ENCODE measurements at regions not wholly inside any gene's neighbourhood (a gene's known extent, or its start where the extent isn't known, plus 50 kb on each side); places are given as distances from the start of the nearest gene placed in this dataset.
"Not testable (repeated sequence)": the region's sequence is repeated elsewhere in the genome, so short reads cannot be mapped to it uniquely, and the experiment has no call there.

- peaks cover 17% of the 10 kb centered on the region; the same call in 1 of the 2 replicates for H3K4me1 ChIP-seq (ENCODE audit: insufficient read depth, low read length)
- H3K36me3 ChIP-seq (ENCODE audit: insufficient read depth, low read depth, low read length): no peaks in the 10 kb centered on the region
- H3K9me3 ChIP-seq (ENCODE audit: insufficient read depth, low read depth, low read length): no peaks in the 10 kb centered on the region
- peaks cover 53% of the 10 kb centered on the region for H3K27me3 ChIP-seq (ENCODE audit: insufficient read depth, low read length)
- no peak overlapping the region for H3K9ac ChIP-seq (ENCODE audit: low read depth, low read length)
- no peak overlapping the region for H3K27ac ChIP-seq (ENCODE audit: low read length)
- no peak overlapping the region for H3K4me3 ChIP-seq (ENCODE audit: low read length)
Observed at GRCh38 chr6:27775796-27776184, 136.4 kb downstream of the OR2B2 start.

DNA sequence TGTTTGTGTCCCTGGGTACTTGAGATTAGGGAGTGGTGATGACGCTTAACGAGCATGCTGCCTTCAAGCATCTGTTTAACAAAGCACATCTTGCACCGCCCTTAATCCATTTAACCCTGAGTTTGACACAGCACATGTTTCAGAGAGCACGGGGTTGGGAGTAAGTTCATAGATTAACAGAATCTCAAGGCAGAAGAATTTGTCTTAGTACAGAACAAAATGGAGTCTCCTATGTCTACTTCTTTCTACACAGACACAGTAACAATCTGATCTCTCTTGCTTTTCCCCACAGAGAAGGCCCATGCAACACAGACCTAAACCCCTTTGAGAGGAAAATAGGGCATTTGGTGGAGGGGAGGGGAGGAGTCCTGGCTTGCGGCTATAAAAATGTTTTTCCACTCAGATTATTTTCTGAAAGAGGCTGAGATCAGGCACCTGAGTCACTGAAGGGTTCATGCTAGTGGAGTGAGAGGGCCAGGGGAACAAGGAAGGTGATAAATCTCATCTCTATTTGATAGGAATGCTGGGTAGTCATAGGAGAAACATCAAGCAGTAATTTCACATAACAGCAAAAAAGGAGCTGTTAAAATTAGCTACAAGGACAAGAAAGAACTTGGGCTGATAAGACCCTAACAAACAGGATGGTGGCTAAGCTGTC lies 136.9 kb downstream of the OR2B2 start:
- not testable (repeated sequence) for H3K4me3 ChIP-seq (ENCODE audit: low read length); H3K36me3 ChIP-seq (ENCODE audit: insufficient read depth, low read depth, low read length); H3K9me3 ChIP-seq (ENCODE audit: insufficient read depth, low read depth, low read length); H3K27ac ChIP-seq (ENCODE audit: low read length); H3K9ac ChIP-seq (ENCODE audit: low read depth, low read length)
- Histone ChIP-seq H3K27me3 (ENCODE audit: insufficient read depth, low read length) (peaks cover 59% of the 10 kb centered on the region), H3K4me1 (ENCODE audit: insufficient read depth, low read length) (peaks cover 17% of the 10 kb centered on the region; the same call in 1 of the 2 replicates)

GRCh38 chr6:27774264-27774600 lies 138.0 kb downstream of the OR2B2 start:
- peaks cover 69% of the 10 kb centered on the region for H3K27me3 ChIP-seq (ENCODE audit: insufficient read depth, low read length)

DNA sequence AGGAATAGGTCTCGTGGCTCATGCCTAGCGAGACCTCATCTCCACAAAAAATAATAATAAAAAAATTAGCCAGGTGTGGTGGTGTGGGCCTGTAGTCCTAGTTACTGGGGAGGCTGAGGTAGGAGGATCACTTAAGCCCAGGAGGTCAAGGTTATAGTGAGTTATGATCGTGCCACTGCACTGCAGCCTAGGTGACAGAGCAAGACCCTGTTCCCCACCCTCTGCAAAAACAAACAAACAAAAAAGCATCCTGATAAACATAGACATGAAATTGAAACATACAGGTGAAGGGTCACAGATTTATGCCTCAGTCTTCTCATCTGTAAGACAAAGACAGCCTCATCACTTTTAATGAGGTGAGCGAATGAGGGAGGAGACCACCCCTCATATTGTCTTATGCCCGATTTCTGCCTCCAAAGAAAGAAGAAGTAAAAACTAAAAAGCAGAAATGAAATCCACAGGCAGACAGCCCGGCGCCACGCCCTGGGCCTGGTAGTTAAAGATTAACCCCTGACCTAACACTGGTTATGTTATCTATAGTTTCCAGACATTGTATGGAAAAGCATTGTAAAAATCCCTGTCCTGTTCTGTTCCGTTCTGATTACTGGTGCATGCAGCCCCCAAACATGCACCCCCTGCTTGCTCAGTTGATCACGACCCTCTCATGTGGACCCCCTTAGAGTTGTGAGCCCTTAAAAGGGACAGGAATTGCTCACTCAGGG lies 138.5 kb downstream of the OR2B2 start:
- H3K9me3 ChIP-seq (ENCODE audit: insufficient read depth, low read depth, low read length); H3K36me3 ChIP-seq (ENCODE audit: insufficient read depth, low read depth, low read length); H3K4me3 ChIP-seq (ENCODE audit: low read length); H3K9ac ChIP-seq (ENCODE audit: low read depth, low read length); H3K27ac ChIP-seq (ENCODE audit: low read length): not testable (repeated sequence)
- H3K27me3 ChIP-seq (ENCODE audit: insufficient read depth, low read length): peaks cover 74% of the 10 kb centered on the region
- peaks cover 17% of the 10 kb centered on the region; the same call in 1 of the 2 replicates for H3K4me1 ChIP-seq (ENCODE audit: insufficient read depth, low read length)

More at GRCh38 chr6:27774264-27774600, 138.0 kb downstream of the OR2B2 start:
- H3K36me3 ChIP-seq (ENCODE audit: insufficient read depth, low read depth, low read length); H3K27ac ChIP-seq (ENCODE audit: low read length); H3K4me3 ChIP-seq (ENCODE audit: low read length); H3K9ac ChIP-seq (ENCODE audit: low read depth, low read length); H3K9me3 ChIP-seq (ENCODE audit: insufficient read depth, low read depth, low read length): not testable (repeated sequence)
- peaks cover 17% of the 10 kb centered on the region; the same call in 1 of the 2 replicates for H3K4me1 ChIP-seq (ENCODE audit: insufficient read depth, low read length)

- H3K27ac ChIP-seq (ENCODE audit: low read length): no peak overlapping the region
- H3K9ac ChIP-seq (ENCODE audit: low read depth, low read length): peak overlapping the region; percentile 42; the same call in 1 of the 2 replicates
- peak overlapping the region; percentile 65 for H3K4me3 ChIP-seq (ENCODE audit: low read length)
- H3K4me1 ChIP-seq (ENCODE audit: insufficient read depth, low read length): peaks cover 17% of the 10 kb centered on the region; the same call in 1 of the 2 replicates
- H3K36me3 ChIP-seq (ENCODE audit: insufficient read depth, low read depth, low read length): no peaks in the 10 kb centered on the region
- H3K9me3 ChIP-seq (ENCODE audit: insufficient read depth, low read depth, low read length): no peaks in the 10 kb centered on the region
- peaks cover 87% of the 10 kb centered on the region for H3K27me3 ChIP-seq (ENCODE audit: insufficient read depth, low read length)
Observed at GRCh38 chr6:27772261-27773001, 139.8 kb downstream of the OR2B2 start.

- no peak overlapping the region for H3K9ac ChIP-seq (ENCODE audit: low read depth, low read length)
- peaks cover 17% of the 10 kb centered on the region; the same call in 1 of the 2 replicates for H3K4me1 ChIP-seq (ENCODE audit: insufficient read depth, low read length)
- H3K27me3 ChIP-seq (ENCODE audit: insufficient read depth, low read length): peaks cover 93% of the 10 kb centered on the region
- H3K4me3 ChIP-seq (ENCODE audit: low read length): peak overlapping the region; percentile 65
- no peaks in the 10 kb centered on the region for H3K36me3 ChIP-seq (ENCODE audit: insufficient read depth, low read depth, low read length)
- no peaks in the 10 kb centered on the region for H3K9me3 ChIP-seq (ENCODE audit: insufficient read depth, low read depth, low read length)
- no peak overlapping the region for H3K27ac ChIP-seq (ENCODE audit: low read length)
Observed at GRCh38 chr6:27771235-27771634, 141.0 kb downstream of the OR2B2 start.

DNA sequence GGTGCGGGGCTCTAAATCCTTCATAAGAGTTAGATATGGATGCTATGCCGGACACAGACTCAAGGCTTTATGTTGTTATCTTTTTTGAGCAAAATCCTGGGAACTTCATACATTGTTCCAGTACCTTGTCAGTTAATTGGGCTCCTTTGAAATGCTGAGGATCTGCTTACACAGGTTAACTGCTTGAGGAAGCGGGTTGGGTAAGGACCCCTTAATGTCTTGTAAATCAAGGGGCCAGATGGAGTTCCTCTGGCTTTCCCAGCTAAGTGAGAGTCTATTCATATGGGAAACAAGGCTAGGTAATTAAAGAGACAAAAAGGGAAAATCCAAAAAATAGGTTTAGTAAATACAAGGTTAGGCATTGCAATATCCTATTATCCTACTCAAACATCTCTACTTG lies 141.5 kb downstream of the OR2B2 start:
- Histone ChIP-seq H3K27me3 (ENCODE audit: insufficient read depth, low read length) (peaks cover 93% of the 10 kb centered on the region), H3K27ac (ENCODE audit: low read length) (no peak overlapping the region), H3K4me3 (ENCODE audit: low read length) (peak overlapping the region; percentile 65; the same call in 1 of the 2 replicates), H3K9me3 (ENCODE audit: insufficient read depth, low read depth, low read length) (no peaks in the 10 kb centered on the region), H3K4me1 (ENCODE audit: insufficient read depth, low read length) (peaks cover 17% of the 10 kb centered on the region; the same call in 1 of the 2 replicates), H3K9ac (ENCODE audit: low read depth, low read length) (no peak overlapping the region), H3K36me3 (ENCODE audit: insufficient read depth, low read depth, low read length) (no peaks in the 10 kb centered on the region)

GRCh38 chr6:27768556-27768955 lies 143.6 kb downstream of the OR2B2 start:
- peaks cover 17% of the 10 kb centered on the region; the same call in 1 of the 2 replicates for H3K4me1 ChIP-seq (ENCODE audit: insufficient read depth, low read length)
- H3K9me3 ChIP-seq (ENCODE audit: insufficient read depth, low read depth, low read length): no peaks in the 10 kb centered on the region
- H3K27me3 ChIP-seq (ENCODE audit: insufficient read depth, low read length): peaks cover 100% of the 10 kb centered on the region
- H3K4me3 ChIP-seq (ENCODE audit: low read length): no peak overlapping the region
- H3K9ac ChIP-seq (ENCODE audit: low read depth, low read length): no peak overlapping the region
- no peaks in the 10 kb centered on the region for H3K36me3 ChIP-seq (ENCODE audit: insufficient read depth, low read depth, low read length)
- no peak overlapping the region for H3K27ac ChIP-seq (ENCODE audit: low read length)

DNA sequence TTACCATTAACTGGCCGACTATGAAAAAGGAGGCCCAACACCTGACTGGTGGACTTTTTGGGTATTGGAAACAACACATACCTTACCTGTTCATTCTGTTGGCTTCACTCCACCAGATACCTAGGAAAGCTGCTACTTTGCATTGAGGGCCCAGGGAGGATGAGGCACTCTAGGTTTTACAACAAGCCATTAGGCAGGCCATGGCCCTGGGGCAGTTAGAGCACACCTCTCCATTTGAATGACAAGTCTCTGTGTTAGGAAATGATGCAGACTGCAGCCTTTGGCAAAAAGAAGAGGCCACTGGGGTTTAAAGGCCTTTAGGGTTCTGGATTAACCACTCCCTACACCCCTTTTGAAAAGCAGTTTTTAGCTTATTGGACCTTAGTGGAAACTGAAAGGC lies 144.3 kb downstream of the OR2B2 start:
- peaks cover 98% of the 10 kb centered on the region for H3K27me3 ChIP-seq (ENCODE audit: insufficient read depth, low read length)
- no peaks in the 10 kb centered on the region for H3K36me3 ChIP-seq (ENCODE audit: insufficient read depth, low read depth, low read length)
- H3K4me3 ChIP-seq (ENCODE audit: low read length): no peak overlapping the region
- no peaks in the 10 kb centered on the region for H3K9me3 ChIP-seq (ENCODE audit: insufficient read depth, low read depth, low read length)
- H3K27ac ChIP-seq (ENCODE audit: low read length): no peak overlapping the region
- H3K4me1 ChIP-seq (ENCODE audit: insufficient read depth, low read length): peaks cover 15% of the 10 kb centered on the region; the same call in 1 of the 2 replicates
- H3K9ac ChIP-seq (ENCODE audit: low read depth, low read length): no peak overlapping the region

GRCh38 chr6:27766405-27766804 lies 145.8 kb downstream of the OR2B2 start:
- Histone ChIP-seq H3K36me3 (ENCODE audit: insufficient read depth, low read depth, low read length) (no peaks in the 10 kb centered on the region), H3K4me3 (ENCODE audit: low read length) (no peak overlapping the region), H3K4me1 (ENCODE audit: insufficient read depth, low read length) (peaks cover 6% of the 10 kb centered on the region; the same call in 1 of the 2 replicates), H3K9me3 (ENCODE audit: insufficient read depth, low read depth, low read length) (no peaks in the 10 kb centered on the region), H3K9ac (ENCODE audit: low read depth, low read length) (no peak overlapping the region), H3K27ac (ENCODE audit: low read length) (no peak overlapping the region), H3K27me3 (ENCODE audit: insufficient read depth, low read length) (peaks cover 96% of the 10 kb centered on the region)

DNA sequence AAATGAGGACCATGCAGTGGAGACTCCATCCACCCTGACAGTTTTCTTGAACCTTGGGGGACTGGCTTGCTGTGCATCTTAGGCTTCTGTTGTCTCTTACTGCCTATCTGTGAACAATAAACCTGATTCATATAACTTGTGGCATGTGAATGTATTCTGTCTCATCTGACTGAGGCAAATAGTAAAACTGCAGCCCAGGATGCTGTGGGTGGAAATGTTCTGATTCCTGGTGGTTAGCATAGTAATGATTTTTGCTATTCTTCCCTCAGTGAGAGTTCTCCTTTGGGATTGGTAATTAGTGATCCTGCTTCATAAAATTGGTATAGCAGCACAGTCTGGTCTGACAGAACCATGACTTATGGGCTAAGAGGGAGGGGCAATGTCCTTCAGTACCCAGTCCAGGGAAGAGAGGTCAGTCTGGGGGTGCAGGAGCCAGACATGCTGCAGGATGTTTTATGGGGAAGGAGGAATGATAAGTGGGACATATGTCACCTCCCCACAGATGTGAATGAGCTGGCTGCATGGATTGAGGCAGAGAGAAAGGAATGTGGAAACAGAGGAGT lies 147.1 kb downstream of the OR2B2 start:
- H3K4me1 ChIP-seq (ENCODE audit: insufficient read depth, low read length): no peaks in the 10 kb centered on the region; the same call in 1 of the 2 replicates
- H3K36me3 ChIP-seq (ENCODE audit: insufficient read depth, low read depth, low read length): no peaks in the 10 kb centered on the region
- peaks cover 96% of the 10 kb centered on the region for H3K27me3 ChIP-seq (ENCODE audit: insufficient read depth, low read length)
- H3K9me3 ChIP-seq (ENCODE audit: insufficient read depth, low read depth, low read length): no peaks in the 10 kb centered on the region
- H3K4me3 ChIP-seq (ENCODE audit: low read length): no peak overlapping the region
- H3K9ac ChIP-seq (ENCODE audit: low read depth, low read length): no peak overlapping the region
- no peak overlapping the region for H3K27ac ChIP-seq (ENCODE audit: low read length)
